ENCODE measurements at regions not wholly inside any gene's neighbourhood (a gene's known extent, or its start where the extent isn't known, plus 50 kb on each side); places are given as distances from the start of the nearest gene placed in this dataset.

GRCh38 chrX:56920338-56920997 lies 74.9 kb downstream of the SPIN3 start:
- DNase-seq = no peak
- Histone ChIP-seq H3K23me2 (ENCODE audit: insufficient read length, low read depth, low read length, poor library complexity, severe bottlenecking) (no peaks in the 10 kb centered on the region), H3K14ac (ENCODE audit: insufficient read depth, low read length) (no peak overlapping the region), H3K4me2 (ENCODE audit: insufficient read depth, insufficient read length, low read length) (no peak overlapping the region), H3K27me3 (ENCODE audit: insufficient read depth, low read length) (no peaks in the 10 kb centered on the region), H3K79me2 (ENCODE audit: insufficient read depth, low read length) (no peaks in the 10 kb centered on the region), H2AFZ (ENCODE audit: low read length) (no peak overlapping the region), H3K79me1 (ENCODE audit: insufficient read depth, low read depth, low read length, poor library complexity, severe bottlenecking) (no peaks in the 10 kb centered on the region), H2BK5ac (ENCODE audit: insufficient read length, low read length) (no peak overlapping the region), H3K9me3 (ENCODE audit: control insufficient read depth, low read depth, low read length) (peaks cover 28% of the 10 kb centered on the region), H2BK20ac (ENCODE audit: low read depth, low read length, poor library complexity, severe bottlenecking) (no peak overlapping the region), H3K23ac (ENCODE audit: insufficient read length, low read depth, low read length) (no peak overlapping the region), H3K4me1 (ENCODE audit: insufficient read depth, low read length) (no peaks in the 10 kb centered on the region), H3K27ac (ENCODE audit: insufficient read length, low read depth, low read length) (no peak overlapping the region), H2BK12ac (ENCODE audit: insufficient read length, low read depth, low read length) (no peak overlapping the region), H2BK120ac (ENCODE audit: low read depth, low read length, poor library complexity, severe bottlenecking) (no peak overlapping the region), H3T11ph (ENCODE audit: low read length) (no peak overlapping the region), H3K56ac (ENCODE audit: insufficient read length, low read depth, low read length) (no peak overlapping the region), H2BK15ac (ENCODE audit: low read depth, low read length) (no peak overlapping the region), H3K4ac (ENCODE audit: low read depth, low read length) (no peak overlapping the region), H4K91ac (ENCODE audit: insufficient read length, low read depth, low read length) (no peak overlapping the region), H4K5ac (ENCODE audit: insufficient read length, low read depth, low read length) (no peak overlapping the region), H4K20me1 (ENCODE audit: control insufficient read depth, insufficient read depth, insufficient read length) (no peaks in the 10 kb centered on the region), H3K9ac (ENCODE audit: extremely low read depth, insufficient read length, low read length) (no peak overlapping the region), H2AK5ac (ENCODE audit: insufficient read length, low read length) (no peak overlapping the region), H4K8ac (replicated peaks; ENCODE audit: insufficient read length, low read depth, low read length) (no peak overlapping the region), H3K18ac (ENCODE audit: insufficient read length, low read depth, low read length) (no peak overlapping the region)
- Mint-ChIP-seq H3K9me3 (peaks cover 93 to 99% of the 10 kb centered on the region in 2 experiments), H3K36me3 (ENCODE audit: insufficient read depth in 1 of 3, low read depth in 3 of 3) (peaks cover 0 to 13% (median 11%) of the 10 kb centered on the region in 3 experiments; a peak in 4 of 7 replicates), H3K27me3 (ENCODE audit: low read depth) (peaks cover 4% of the 10 kb centered on the region), H3K4me3 (no peak overlapping the region), H3K4me1 (no peaks in the 10 kb centered on the region), H3K27ac (no peak overlapping the region)
- no CpG with 5 or more reads among the region's 6 CpGs for WGBS (ENCODE audit: extremely low coverage, insufficient read length, low lambda C conversion rate)
- no peak for TF ChIP-seq CTCF (conservative IDR thresholded peaks at IDR 0.05)
